DMS53 treated with DMSO at 0.1 percent for 48 hours (cell line): ENCODE measurements at regions not wholly inside any gene's neighbourhood (a gene's known extent, or its start where the extent isn't known, plus 50 kb on each side); places are given as distances from the start of the nearest gene placed in this dataset.

Experiments used
- DNase-seq: peaks from one replicate; lab custom pipeline; 2025; ENCODE audit not compliant: unreplicated experiment; lab: John Stamatoyannopoulos, UW

GRCh38 chr10:128694168-128694850, 568.1 kb upstream of the MKI67 start:
- DNase-seq = no peak

GRCh38 chr10:128694851-128695725, 568.9 kb upstream of the MKI67 start:
- no peak for DNase-seq

- no peak for DNase-seq
Measured at GRCh38 chr10:128695931-128696330, 569.7 kb upstream of the MKI67 start.

- DNase-seq = no peak
Measured at GRCh38 chr10:128697437-128697836, 571.2 kb upstream of the MKI67 start.

- no peak for DNase-seq
Measured at GRCh38 chr10:128701381-128701780, 575.2 kb upstream of the MKI67 start.

- DNase-seq = no peak
Measured at GRCh38 chr10:128701837-128702236, 575.6 kb upstream of the MKI67 start.

- no peak for DNase-seq
Measured at GRCh38 chr10:128704716-128705115, 578.5 kb upstream of the MKI67 start.

GRCh38 chr10:128708182-128708581, 582.0 kb upstream of the MKI67 start:
- no peak for DNase-seq

- no peak for DNase-seq
Measured at GRCh38 chr10:128709686-128710085, 583.5 kb upstream of the MKI67 start.

GRCh38 chr10:128710098-128710797, 584.0 kb upstream of the MKI67 start:
- no peak for DNase-seq

GRCh38 chr10:128710798-128711183, 584.6 kb upstream of the MKI67 start:
- DNase-seq = no peak

GRCh38 chr10:128711806-128712205, 585.6 kb upstream of the MKI67 start:
- no peak for DNase-seq

GRCh38 chr10:128712661-128713400, 586.6 kb upstream of the MKI67 start:
- DNase-seq = no peak

GRCh38 chr10:128713471-128713870, 587.2 kb upstream of the MKI67 start:
- DNase-seq = no peak

- no peak for DNase-seq
Measured at GRCh38 chr10:128713874-128714570, 587.8 kb upstream of the MKI67 start.

- no peak for DNase-seq
Measured at GRCh38 chr10:128714644-128715415, 588.6 kb upstream of the MKI67 start.

GRCh38 chr10:128716181-128716580, 590.0 kb upstream of the MKI67 start:
- DNase-seq = no peak

- no peak for DNase-seq
Measured at GRCh38 chr10:128721963-128722445, 595.8 kb upstream of the MKI67 start.

GRCh38 chr10:128722947-128723346, 596.7 kb upstream of the MKI67 start:
- no peak for DNase-seq
